GM19455 (cell line): ENCODE measurements at regions not wholly inside any gene's neighbourhood (a gene's known extent, or its start where the extent isn't known, plus 50 kb on each side); places are given as distances from the start of the nearest gene placed in this dataset.
"Not testable (repeated sequence)": the region's sequence is repeated elsewhere in the genome, so short reads cannot be mapped to it uniquely, and the experiment has no call there.

Experiments
- ATAC-seq: cut with Tn5 transposase; IDR thresholded peaks from one replicate; pipeline ENCODE4 v1.9.1; 2021; ENCODE audit not compliant: unreplicated experiment

DNA sequence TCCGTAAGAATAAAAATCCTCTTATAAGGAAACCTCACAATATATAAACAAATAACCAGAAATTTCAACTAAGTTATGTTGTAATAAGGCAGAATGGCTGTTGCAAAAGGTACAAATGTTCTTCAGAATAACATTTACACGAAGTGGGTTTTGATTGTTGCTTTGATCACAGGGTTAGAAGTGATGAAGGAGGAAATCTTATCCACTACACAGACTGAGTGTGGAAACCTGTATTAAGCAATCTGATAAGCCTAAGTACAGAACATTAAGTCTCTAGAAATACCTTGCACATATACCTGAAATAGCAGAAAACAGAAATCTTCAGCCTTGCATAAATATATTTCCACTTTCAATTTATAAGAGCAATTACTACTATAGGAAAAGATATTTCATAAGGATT, 251.9 kb downstream of the ETV1 start:
- no peak for ATAC-seq

DNA sequence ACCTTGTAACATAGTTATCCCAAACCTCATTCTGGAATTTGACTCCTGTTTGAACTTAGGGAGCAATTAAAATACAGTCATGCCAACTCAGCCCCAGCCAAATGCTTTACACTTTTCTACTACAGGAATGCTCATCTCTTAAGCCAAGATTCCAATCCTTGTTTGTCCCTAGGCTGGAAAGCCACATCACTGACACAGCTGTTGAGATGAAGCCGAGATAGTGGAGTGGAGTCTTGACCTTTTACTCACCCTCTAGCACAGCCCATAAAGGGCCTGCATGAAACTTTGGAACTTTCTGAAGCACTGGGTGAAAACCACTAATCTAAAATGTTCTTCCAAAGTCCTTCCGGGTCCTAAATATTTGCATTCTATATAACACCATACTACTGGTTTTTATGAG, 247.3 kb downstream of the ETV1 start:
- no peak for ATAC-seq

DNA sequence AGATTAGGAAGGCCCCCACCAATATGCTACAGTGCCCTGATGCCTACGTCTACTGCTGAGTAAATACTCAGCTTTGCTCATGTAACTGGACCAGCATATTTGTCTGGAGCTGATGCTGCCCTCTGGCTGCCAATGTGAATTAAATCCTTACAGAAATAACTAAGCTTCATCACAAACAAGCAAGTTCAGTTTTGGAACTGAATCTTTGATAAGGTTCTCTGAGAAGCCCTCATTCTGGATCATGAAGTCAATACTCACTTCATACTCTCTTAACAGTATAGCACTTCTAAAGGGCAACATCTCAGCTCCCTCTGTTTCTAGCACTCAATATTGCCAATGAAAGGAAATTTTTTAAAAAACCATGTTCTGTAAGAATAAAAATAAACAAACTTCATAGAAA, 246.7 kb downstream of the ETV1 start:
- no peak for ATAC-seq

DNA sequence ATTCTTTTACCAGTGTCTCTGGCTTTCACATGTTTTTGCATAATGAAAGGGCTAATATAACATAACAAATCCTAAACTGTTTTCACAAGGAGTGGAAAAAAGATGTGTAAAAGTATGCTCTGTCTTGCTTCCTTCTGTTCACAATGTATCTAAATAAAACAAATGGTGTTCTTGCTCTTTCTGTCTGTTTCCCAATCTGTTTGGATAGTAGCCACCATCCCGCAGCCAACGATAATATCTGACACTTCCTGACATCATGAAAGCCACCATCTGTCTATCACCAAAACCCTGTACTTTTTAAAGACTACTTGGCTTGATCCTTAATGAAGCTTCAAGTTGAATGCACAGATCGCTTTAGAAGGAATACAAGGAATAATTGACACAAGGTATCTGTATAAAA, 246.2 kb downstream of the ETV1 start:
- no peak for ATAC-seq

DNA sequence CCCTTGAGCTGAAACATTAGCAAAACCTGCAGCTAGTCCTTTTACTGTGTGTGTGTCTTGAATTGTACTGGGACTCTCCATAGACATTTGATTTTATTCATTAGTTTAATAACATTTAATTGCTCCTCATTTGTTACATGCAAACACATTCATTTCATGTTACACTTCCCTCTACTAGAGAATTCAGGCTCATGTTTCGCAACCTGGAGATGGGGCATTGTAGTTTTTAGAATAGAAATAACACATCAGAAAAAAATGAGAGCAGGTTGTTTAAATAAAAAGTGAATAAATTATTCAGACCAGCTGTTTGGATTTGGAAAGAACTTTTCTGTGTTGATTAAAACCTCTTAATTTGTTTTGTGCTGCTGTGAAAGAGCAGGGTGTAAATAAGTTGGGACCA, 243.9 kb downstream of the ETV1 start:
- ATAC-seq: no peak

DNA sequence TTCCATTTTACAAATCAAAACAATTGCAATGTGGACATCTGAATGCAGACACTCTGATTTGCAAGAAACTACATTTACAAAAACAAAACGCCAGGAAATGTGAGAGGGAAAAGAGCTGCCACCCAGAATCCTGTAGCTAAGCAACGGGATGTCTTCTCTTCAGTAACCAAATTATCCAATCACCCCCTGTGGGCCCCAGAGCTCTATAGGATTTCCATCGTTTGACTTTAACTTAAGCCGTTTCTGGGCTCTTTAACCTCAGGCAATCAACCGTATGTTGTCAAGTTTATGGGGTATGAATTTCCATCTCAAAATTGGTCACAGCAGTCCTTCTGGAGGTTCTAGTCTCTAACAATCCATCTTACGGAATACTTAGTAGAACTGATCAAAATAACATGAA, 240.5 kb downstream of the ETV1 start:
- no peak for ATAC-seq

DNA sequence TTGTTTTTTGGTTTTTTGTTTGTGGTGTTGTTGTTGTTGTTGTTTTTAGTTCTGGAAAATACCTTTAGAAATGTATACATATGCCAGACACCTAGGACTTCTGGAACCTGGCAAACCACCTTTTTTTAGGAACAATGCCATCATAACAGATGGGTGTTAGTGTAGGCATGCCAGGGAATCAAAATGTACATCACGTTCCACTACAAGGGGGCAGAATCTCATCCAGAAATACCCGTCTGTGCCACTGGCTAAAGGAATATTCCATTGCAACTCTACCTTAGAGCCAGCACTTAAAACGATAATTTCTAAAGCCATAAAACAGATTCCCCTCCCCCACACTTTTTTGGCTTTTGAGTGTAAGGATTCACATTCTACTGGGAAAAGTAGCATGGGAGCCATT, 239.8 kb downstream of the ETV1 start:
- ATAC-seq: no peak

DNA sequence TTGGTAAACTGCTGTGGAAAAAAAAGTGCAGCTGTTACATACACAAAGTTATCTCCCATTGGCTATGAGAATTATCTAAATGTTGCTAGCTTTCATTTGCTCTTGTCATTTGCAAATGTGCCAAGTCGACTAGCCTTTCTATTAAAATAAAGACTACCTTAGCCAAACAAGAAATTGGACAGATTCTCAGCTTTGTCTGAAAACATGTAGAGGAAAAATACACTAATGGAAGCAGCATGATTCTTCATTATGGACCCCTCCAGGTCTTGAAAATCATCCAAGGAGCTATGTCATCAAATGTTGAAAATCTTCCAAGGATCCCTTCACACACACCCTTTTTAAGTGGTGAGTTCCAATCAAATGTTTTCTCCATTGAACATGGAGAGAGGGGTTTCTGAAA, 237.7 kb downstream of the ETV1 start:
- no peak for ATAC-seq

DNA sequence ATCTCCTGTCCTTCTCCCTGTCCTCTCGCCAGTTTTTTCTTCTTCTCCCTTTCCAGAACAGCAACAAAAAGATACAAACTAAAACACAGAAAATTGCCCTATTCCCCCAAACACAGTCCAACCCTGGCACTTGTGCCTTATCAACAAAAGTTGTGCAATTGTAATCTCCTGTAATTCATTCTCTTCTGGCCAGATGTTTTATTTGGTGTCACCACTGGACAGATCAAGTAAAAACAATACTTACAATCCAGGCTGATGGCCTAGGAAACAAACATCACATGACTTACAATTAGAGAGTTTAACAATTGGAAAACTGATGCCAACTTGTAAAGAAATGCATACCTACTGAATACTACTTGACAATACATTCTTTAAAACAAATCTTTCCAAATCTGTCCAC, 231.6 kb downstream of the ETV1 start:
- no peak for ATAC-seq

DNA sequence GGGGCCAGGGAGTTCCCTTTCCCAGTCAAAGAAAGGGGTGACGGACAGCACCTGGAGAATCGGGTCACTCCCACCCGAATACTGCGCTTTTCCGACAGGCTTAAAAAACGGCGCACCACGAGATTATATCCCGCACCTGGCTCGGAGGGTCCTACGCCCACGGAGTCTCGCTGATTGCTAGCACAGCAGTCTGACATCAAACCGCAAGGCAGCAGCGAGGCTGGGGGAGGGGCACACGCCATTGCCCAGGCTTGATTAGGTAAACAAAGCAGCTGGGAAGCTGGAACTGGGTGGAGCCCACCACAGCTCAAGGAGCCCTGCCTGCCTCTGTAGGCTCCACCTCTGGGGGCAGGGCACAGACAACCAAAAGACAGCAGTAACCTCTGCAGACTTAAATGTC, 223.6 kb downstream of the ETV1 start:
- not testable (repeated sequence) for ATAC-seq

DNA sequence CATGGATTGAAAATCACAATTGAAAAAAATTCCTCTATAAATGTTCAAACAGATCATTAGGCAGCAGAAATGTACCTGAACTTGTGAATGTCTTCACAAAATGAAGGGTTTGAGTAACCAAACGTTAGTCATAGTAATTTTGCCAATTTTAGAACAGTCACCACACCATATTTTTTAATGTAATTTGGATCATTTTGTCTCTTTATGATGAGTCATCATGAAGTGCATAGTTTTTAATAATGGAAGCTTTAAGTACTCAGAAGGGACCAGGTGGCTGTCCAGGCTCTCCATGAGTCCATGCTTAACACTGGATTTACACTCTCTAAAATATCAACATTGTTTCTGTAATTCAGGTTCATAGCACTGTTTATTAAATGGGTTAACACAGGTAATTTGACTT, 219.2 kb downstream of the ETV1 start:
- ATAC-seq: no peak

DNA sequence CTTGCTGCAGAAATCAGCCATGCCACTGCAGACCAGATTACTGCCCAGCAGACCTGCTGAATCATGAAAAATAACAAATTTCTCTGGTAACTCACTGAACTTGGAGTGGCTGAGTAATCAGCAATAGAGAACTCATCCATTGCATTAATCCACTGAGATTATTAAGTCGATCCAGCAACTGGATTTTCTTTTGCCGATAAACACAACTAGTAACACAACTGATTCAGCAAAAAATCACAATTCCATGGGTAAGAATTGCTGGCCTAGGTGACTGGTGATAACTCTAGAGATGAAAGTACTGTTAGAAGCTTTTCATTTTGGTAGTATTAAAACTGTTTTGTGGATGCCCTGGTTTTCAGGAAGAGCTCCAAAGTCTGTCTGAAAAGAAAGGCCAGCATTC, 214.5 kb downstream of the ETV1 start:
- ATAC-seq: no peak

DNA sequence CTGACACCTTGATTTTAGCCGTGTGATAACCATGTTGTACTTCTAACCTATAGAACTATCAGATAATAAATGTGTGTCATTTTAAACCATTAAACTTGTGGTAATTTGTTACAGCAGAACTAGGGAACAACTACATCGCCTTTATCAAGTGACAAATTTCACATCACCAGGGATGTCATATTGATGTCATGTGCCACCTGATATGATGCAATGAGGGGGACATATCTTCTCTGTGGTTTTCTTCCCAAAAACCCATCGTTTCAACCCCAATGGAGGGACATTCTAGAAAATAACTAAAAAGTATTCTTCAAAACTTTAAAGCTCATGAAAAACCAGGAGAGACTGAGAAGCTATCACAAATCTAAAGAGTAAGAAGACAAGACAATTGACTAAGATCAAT, 212.2 kb downstream of the ETV1 start:
- ATAC-seq: no peak

DNA sequence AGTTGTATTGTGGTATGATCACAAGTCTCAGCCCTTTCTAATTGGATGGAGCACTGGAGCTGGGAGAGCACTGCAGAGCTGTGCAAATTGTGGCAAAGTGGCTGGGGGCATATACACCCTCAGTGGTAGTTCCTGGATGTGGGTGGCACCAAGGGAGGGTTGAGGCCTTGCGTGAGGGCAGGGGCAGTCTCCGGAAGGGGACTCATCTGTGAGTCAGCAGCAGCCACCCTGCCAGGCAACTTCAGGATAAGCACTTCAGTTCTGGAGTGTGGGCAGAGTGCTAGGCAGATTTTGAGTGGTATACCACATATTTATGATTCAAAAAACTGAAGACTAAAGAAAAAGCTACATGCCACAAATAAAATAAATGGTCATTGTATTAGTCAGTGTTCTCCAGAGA, 210.5 kb downstream of the ETV1 start:
- no peak for ATAC-seq

DNA sequence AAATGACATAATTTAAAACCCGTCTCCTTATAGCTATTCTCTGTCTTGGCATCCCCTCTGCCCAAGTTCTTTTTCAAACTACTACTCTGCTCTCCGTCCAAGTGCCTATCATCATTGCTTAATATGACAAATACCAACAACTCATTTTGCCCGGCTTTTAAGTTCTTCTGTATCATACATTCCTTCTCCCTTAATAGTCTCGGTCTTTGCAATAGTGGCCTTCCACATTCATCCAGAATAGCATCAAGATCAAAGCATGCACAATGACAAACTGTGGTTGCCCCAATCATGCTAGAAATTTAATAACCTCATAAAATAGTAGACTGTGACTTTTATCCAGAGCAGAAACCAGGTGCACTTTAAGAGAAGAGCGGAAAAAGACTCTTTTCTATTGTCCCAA, 198.9 kb downstream of the ETV1 start:
- no peak for ATAC-seq

DNA sequence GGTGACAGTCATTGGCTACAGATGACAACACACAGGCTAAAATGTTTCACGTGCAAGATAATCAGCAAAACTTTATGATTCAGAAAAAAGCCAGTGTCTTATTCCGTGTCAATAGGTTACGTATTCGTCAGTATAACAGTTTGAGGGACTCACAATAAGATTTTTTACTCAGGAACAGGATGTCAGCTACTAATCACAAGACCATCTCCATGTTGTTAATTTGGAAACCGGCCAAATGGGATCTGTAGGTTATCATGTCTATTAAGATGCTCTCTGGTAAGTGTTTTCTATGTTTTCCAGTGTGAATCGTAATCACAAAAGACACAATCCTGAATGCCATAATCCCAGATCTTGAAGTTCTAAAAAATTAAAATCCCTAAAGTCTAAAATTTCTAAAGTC, 197.3 kb downstream of the ETV1 start:
- no peak for ATAC-seq

DNA sequence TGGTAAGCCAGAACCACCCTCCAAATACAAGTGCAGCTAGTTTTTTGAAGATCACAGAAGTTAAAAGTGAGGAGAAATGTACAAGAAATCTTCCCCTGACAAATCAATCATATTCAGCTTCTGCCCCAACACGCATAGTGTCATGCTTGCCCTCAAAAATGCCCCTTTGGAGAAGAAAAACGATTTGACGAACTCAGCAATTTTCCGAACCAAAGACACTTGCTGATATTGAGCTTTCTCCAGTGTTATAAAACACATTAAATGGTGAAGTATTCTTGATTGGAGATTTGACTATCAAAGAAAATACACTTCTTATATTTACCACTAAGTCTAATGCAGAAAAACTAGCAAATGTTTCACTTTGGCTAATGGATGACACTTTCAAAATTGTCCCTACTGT, 195.5 kb downstream of the ETV1 start:
- no peak for ATAC-seq

DNA sequence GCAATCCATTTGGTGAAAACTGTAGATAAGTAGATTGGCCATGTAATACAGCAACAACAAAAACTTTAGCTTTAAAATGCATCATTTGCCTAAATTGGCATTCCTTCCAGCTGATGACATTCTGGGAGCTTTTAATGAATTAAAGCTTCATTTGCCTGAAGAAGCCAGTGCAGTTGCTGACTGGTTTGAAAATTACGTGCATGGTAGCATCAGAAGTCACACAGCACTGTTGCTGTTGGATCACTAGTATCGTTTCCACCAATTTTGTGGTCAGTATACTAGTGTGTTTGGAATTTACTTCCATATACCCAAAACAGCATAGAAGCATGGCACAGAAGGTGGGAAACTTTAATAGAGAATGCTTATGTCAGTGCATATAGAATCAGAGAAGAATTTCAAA, 194.9 kb downstream of the ETV1 start:
- no peak for ATAC-seq

DNA sequence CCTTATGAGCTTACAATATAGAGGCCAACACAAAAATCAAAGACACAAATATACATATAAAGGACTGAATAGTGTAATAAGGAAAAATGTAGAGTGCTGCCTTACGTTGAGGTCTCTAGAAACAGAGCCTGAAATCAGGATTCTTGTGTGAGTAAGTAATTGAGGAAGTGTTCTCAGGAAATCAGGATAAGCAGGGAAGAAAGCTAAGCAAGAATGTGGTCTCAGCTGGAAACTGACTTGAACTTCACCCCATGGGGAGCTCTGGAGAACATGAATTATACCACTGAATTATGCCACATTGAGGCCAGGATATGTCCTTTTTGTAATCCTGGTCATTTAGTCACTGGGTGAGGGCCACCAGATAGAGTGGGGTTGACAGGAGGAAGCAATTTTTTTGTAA, 191.9 kb downstream of the ETV1 start:
- ATAC-seq: no peak

DNA sequence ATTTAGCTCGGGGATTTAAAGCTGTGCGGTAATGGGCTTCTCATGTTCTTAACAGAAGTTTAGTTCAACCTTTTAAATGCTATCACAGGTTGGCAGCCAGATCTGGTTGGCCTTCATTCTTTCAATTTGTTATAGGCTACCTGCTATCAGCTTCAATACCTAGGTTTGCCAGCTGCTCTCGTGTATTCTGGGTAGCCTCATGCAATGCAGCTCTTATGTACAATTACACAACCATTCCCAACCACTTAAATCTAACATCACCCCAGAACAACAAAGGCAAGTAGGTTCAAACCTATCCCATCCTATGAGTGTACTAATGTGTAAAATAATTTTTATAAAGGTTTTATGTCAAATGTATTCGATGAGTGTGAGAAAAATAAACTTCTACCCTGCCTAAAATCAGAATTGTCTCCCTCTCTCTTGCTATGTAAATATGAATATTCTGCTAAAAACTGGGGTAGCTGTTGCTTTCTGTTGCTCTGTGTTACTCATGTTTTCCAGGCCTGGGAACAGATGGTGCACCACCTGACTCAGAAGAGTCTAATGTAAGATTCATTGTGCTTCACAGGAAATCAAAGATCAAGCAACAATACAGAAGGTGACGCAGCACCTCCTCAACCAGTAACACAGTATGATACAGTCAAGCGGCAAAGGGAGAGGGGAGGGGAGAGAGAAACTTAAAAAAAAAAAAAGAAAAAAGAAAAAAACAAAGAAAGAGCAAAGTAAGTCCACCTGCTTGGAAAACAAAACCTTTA, 188.6 kb downstream of the ETV1 start:
- ATAC-seq: no peak

DNA sequence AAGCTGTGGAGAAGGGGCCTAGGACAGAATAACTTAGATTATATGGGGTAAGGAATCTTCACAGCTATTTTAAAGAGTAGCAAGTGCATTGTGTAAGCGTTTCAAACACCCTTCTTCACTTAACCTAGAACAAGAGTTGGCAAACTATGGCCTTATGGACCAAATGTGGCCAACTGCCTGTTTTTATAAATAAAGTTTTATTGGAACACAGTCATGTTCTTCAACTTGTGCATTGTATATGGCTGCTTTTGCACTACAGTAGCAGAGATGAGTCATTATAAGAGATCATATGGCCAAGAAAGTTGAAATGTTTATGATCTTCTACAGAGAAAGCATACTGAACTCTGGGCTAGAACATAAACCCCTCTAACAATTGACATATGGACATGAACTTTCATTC, 187.8 kb downstream of the ETV1 start:
- ATAC-seq: no peak

DNA sequence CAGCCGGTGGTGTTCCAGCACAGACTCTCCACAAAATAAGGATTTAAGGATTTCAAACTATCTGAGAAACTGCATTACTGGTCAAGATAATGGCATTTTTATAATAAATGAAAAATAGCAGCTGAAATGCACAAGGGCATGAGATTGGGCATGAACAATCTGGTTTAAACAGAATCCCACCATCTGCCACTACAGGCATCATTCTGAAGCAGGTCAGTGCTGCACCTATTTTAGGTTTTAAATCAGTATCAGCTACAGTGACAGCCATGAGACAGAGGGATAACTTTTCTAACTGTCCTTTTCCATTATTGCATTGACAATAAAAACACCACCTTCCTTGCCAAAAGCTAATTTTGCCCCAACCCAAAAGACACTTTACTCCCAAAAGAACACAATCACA, 186.8 kb downstream of the ETV1 start:
- ATAC-seq: no peak

DNA sequence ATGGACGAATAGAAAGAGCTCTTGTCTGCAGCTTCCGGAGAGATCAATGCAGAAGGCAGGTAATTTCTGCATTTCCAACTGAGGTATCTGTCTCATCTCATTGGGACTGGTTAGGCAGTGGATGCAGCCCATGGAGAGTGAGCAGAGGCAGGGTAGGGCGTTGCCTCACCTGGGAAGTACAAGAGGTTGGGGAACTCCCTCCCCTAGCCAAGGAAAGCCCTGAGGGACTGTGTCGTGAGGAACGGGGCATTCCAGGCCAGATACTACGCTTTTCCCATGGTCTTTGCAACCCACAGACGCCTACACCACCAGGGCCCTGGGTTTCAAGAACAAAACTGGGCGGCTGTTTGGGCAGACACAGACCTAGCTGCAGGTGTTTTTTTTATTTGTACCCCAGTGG, 186.3 kb downstream of the ETV1 start:
- no peak for ATAC-seq
